ENCODE measurements at regions not wholly inside any gene's neighbourhood (a gene's known extent, or its start where the extent isn't known, plus 50 kb on each side); places are given as distances from the start of the nearest gene placed in this dataset.

- in situ Hi-C loops (cut with HindIII; ENCODE audit: low pct_unique_long_range_greater_than_20kb, low sequenced_read_pairs) (no loop called here), intact Hi-C loops (cut with micrococcal nuclease; ENCODE audit: unreplicated experiment) (no loop called here)
- H3K4me1 ChIP-seq (ENCODE audit: control insufficient read depth, insufficient read depth, low read length): no peaks in the 10 kb centered on the region
- H3K4me3 ChIP-seq (ENCODE audit: low read depth in 2 of 2, low read length in 2 of 2): no peak overlapping the region
- H3K9me3 ChIP-seq (ENCODE audit: control insufficient read depth, insufficient read depth, low read depth, low read length): no peaks in the 10 kb centered on the region
- DNase-seq (ENCODE audit: low read depth, low spot score) (no peak), ATAC-seq (no peak)
- CTCF ChIA-PET: no interaction called here
- no TSS peak for BruUV-seq (replicated peaks)
- no peaks in the 10 kb centered on the region for H3K36me3 ChIP-seq (ENCODE audit: control insufficient read depth, insufficient read depth, low read length)
- H3K27me3 ChIP-seq (ENCODE audit: control insufficient read depth, insufficient read depth, low read length): no peaks in the 10 kb centered on the region; the same call in none of the 2 replicates
- POLR2A ChIA-PET: no interaction called here
- H3K27ac ChIP-seq (ENCODE audit: low read length): no peak overlapping the region
- TF ChIP-seq REST (IDR thresholded peaks at IDR 0.05; ENCODE audit: insufficient read depth in 1 of 2, low read depth in 2 of 2, low read length in 1 of 2) (no peak), CTCF (IDR thresholded peaks at IDR 0.05) (no peak), SIN3A (IDR thresholded peaks at IDR 0.05; ENCODE audit: borderline replicate concordance, insufficient read depth, low read depth, low read length) (no peak), TCF7L2 (IDR thresholded peaks at IDR 0.05; ENCODE audit: low read depth, low read length) (no peak), POLR2AphosphoS5 (IDR thresholded peaks at IDR 0.05; ENCODE audit: low read depth, low read length) (no peak)
Observed at GRCh38 chr6:14412026-14412425, 294.5 kb downstream of the CD83 start.

- DNase-seq (ENCODE audit: low read depth, low spot score): no peak
- intact Hi-C loops (cut with micrococcal nuclease; ENCODE audit: unreplicated experiment) (no loop called here), in situ Hi-C loops (cut with HindIII; ENCODE audit: low pct_unique_long_range_greater_than_20kb, low sequenced_read_pairs) (no loop called here)
- Histone ChIP-seq H3K27me3 (ENCODE audit: control insufficient read depth, insufficient read depth, low read length) (no peaks in the 10 kb centered on the region; the same call in 1 of the 2 replicates), H3K36me3 (ENCODE audit: control insufficient read depth, insufficient read depth, low read length) (no peaks in the 10 kb centered on the region), H3K9me3 (ENCODE audit: control insufficient read depth, insufficient read depth, low read depth, low read length) (no peaks in the 10 kb centered on the region), H3K27ac (ENCODE audit: low read length) (no peak overlapping the region), H3K4me1 (ENCODE audit: control insufficient read depth, insufficient read depth, low read length) (no peaks in the 10 kb centered on the region), H3K4me3 (ENCODE audit: low read depth in 2 of 2, low read length in 2 of 2) (no peak overlapping the region)
- TF ChIP-seq SIN3A (IDR thresholded peaks at IDR 0.05; ENCODE audit: borderline replicate concordance, insufficient read depth, low read depth, low read length): no peak
- no peak for TF ChIP-seq POLR2AphosphoS5 (IDR thresholded peaks at IDR 0.05; ENCODE audit: low read depth, low read length)
- no peak for TF ChIP-seq TCF7L2 (IDR thresholded peaks at IDR 0.05; ENCODE audit: low read depth, low read length)
- no peak for TF ChIP-seq CTCF (IDR thresholded peaks at IDR 0.05)
- no peak for TF ChIP-seq REST (IDR thresholded peaks at IDR 0.05; ENCODE audit: insufficient read depth in 1 of 2, low read depth in 2 of 2, low read length in 1 of 2)
- ATAC-seq: no peak
- BruUV-seq (replicated peaks): no TSS peak
- ChIA-PET CTCF (no interaction called here), POLR2A (no interaction called here)
Observed at GRCh38 chr6:14415452-14415851, 297.9 kb downstream of the CD83 start.
